Calu3 (cell line): ENCODE measurements at regions not wholly inside any gene's neighbourhood (a gene's known extent, or its start where the extent isn't known, plus 50 kb on each side); places are given as distances from the start of the nearest gene placed in this dataset.

Experiments used
- BruUV-seq: library from RNA; stranded (reverse); fragments of 400-500 nt; replicated peaks from 2 replicates; lab custom pipeline; 2021; lab: Mats Ljungman, UMichigan
- CTCF ChIA-PET: fragments of 300-600 bp; sonication (Branson Sonifier 250); formaldehyde crosslinking; loops from one replicate; lab custom pipeline; 2022; ENCODE audit warnings: antibody characterized with exemption; lab: Charles Lee
- DNase-seq: peaks from one replicate; pipeline ENCODE4 v3.0.0; 2022
- H3K27ac Mint-ChIP-seq: one replicate; pipeline ENCODE4 v1.8.0; 2022; ENCODE audit warnings: mixed read lengths; ENCODE audit not compliant: unreplicated experiment
- H3K27me3 Mint-ChIP-seq: one replicate; pipeline ENCODE4 v1.8.0; 2022; ENCODE audit warnings: mixed read lengths; ENCODE audit not compliant: unreplicated experiment
- H3K36me3 Mint-ChIP-seq: one replicate; pipeline ENCODE4 v1.8.0; 2022; ENCODE audit warnings: mild to moderate bottlenecking, moderate library complexity, mixed read lengths; ENCODE audit not compliant: insufficient read depth, unreplicated experiment
- H3K4me1 Mint-ChIP-seq: one replicate; pipeline ENCODE4 v1.8.0; 2022; ENCODE audit warnings: mild to moderate bottlenecking, low read depth, mixed read lengths; ENCODE audit not compliant: unreplicated experiment
- H3K4me3 Mint-ChIP-seq: one replicate; pipeline ENCODE4 v1.8.0; 2022; ENCODE audit warnings: mild to moderate bottlenecking, low read depth, moderate library complexity, mixed read lengths; ENCODE audit not compliant: unreplicated experiment
- H3K9me3 Mint-ChIP-seq: one replicate; pipeline ENCODE4 v1.8.0; 2022; ENCODE audit warnings: low read depth, mixed read lengths; ENCODE audit not compliant: unreplicated experiment
- CTCF ChIP-seq: fragments of 200-600 bp; IDR thresholded peaks from one replicate; pipeline ENCODE4 v1.8.0; 2022; ENCODE audit warnings: antibody characterized with exemption; ENCODE audit not compliant: unreplicated experiment
- intact Hi-C: fragments of 100-400 bp; cut with micrococcal nuclease; formaldehyde crosslinking; loops from one replicate; pipeline ENCODE4 v1.10.0; 2022; ENCODE audit not compliant: unreplicated experiment

GRCh38 chr11:92595052-92595451, 370.4 kb downstream of the FAT3 start:
- H3K4me3 Mint-ChIP-seq = no peak overlapping the region
- CTCF ChIA-PET = no interaction called here
- DNase-seq = no peak
- no TSS peak for BruUV-seq
- H3K27me3 Mint-ChIP-seq = no peaks in the 10 kb centered on the region
- H3K27ac Mint-ChIP-seq = no peak overlapping the region
- no peaks in the 10 kb centered on the region for H3K9me3 Mint-ChIP-seq
- H3K36me3 Mint-ChIP-seq = no peaks in the 10 kb centered on the region
- no peaks in the 10 kb centered on the region for H3K4me1 Mint-ChIP-seq
- TF ChIP-seq CTCF = no peak
- intact Hi-C loops = no loop called here

- Mint-ChIP-seq H3K36me3 (no peaks in the 10 kb centered on the region), H3K27me3 (no peaks in the 10 kb centered on the region), H3K9me3 (no peaks in the 10 kb centered on the region), H3K4me3 (no peak overlapping the region), H3K4me1 (no peaks in the 10 kb centered on the region), H3K27ac (no peak overlapping the region)
- CTCF ChIA-PET = no interaction called here
- DNase-seq = no peak
- no TSS peak for BruUV-seq
- no peak for TF ChIP-seq CTCF
- intact Hi-C loops = no loop called here
Measured at GRCh38 chr11:92596596-92597317, 372.1 kb downstream of the FAT3 start.

GRCh38 chr11:92601048-92601447, 368.4 kb upstream of the MTNR1B start:
- Mint-ChIP-seq H3K27me3 (no peaks in the 10 kb centered on the region), H3K9me3 (no peaks in the 10 kb centered on the region), H3K36me3 (no peaks in the 10 kb centered on the region), H3K4me3 (no peak overlapping the region), H3K4me1 (no peaks in the 10 kb centered on the region), H3K27ac (no peak overlapping the region)
- no TSS peak for BruUV-seq
- intact Hi-C loops = no loop called here
- DNase-seq = no peak
- CTCF ChIA-PET = interaction anchor here (0.7 kb wide), 1 partner anchor 293 kb away, joined by 3 read pairs; no protein-coding TSS in a partner anchor
- TF ChIP-seq CTCF = no peak

- Mint-ChIP-seq H3K9me3 (no peaks in the 10 kb centered on the region), H3K4me1 (no peaks in the 10 kb centered on the region), H3K36me3 (no peaks in the 10 kb centered on the region), H3K27ac (no peak overlapping the region), H3K27me3 (no peaks in the 10 kb centered on the region), H3K4me3 (no peak overlapping the region)
- no peak for TF ChIP-seq CTCF
- CTCF ChIA-PET = no interaction called here
- intact Hi-C loops = no loop called here
- BruUV-seq = no TSS peak
- DNase-seq = no peak
Measured at GRCh38 chr11:92605667-92606066, 363.8 kb upstream of the MTNR1B start.
